H1 (cell line): ENCODE measurements at regions not wholly inside any gene's neighbourhood (a gene's known extent, or its start where the extent isn't known, plus 50 kb on each side); places are given as distances from the start of the nearest gene placed in this dataset.

Source experiments
- POU5F1 ChIP-seq: IDR thresholded peaks from 2 replicates; pipeline ENCODE4 v1.6.1; 2011; ENCODE audit warnings: low read depth, mild to moderate bottlenecking, low read length, moderate library complexity

- TF ChIP-seq POU5F1 = no peak
These were observed 53.6 kb upstream of the RAB40AL start (continued) for GRCh38 chrX:102883491-102883890.
